Body of pancreas (tissue), 4 donors: ENCODE measurements at regions not wholly inside any gene's neighbourhood (a gene's known extent, or its start where the extent isn't known, plus 50 kb on each side); places are given as distances from the start of the nearest gene placed in this dataset.

ENCODE experiments used
- ATAC-seq: fragments of 150-250 bp; one replicate; pipeline ENCODE4 v1.9.1; 2016
- DNase-seq, 4 donors: peaks; one replicate each; pipeline ENCODE4 v3.0.0-alpha.2; 2019
- H3K27ac ChIP-seq, 4 donors: fragments of 200-600 bp; sonication (generic); 1 replicate in 3 of 4; 2 replicates in 1 of 4; pipeline versions ENCODE4 v1.5.1 to v1.6.1; 2016 to 2019; ENCODE audit warnings: mild to moderate bottlenecking in 1 of 4, mixed read lengths in 1 of 4, moderate library complexity in 1 of 4
- H3K27me3 ChIP-seq, 2 donors: fragments of 200-600 bp; sonication (generic); one replicate each; pipeline ENCODE4 v1.6.0; 2016; ENCODE audit warnings: mild to moderate bottlenecking in 1 of 2
- H3K36me3 ChIP-seq, 2 donors: fragments of 200-600 bp; sonication (generic); replicated peaks in 1 of 2; 2 replicates each; pipeline ENCODE4 v1.5.1; 2016; ENCODE audit warnings: low read depth in 2 of 2; ENCODE audit not compliant: insufficient read depth in 1 of 2
- H3K4me1 ChIP-seq: fragments of 200-600 bp; sonication (generic); one replicate; pipeline ENCODE4 v1.6.0; 2016
- H3K4me3 ChIP-seq, 2 donors: fragments of 200-600 bp; sonication (generic); 1 replicate in 1 of 2; 2 replicates in 1 of 2; pipeline ENCODE4 v1.5.1; 2016 to 2019
- H3K9me3 ChIP-seq, 3 donors: fragments of 200-600 bp; sonication (generic); 1 replicate in 2 of 3; 2 replicates in 1 of 3; pipeline ENCODE4 v1.5.1; 2016
- CTCF ChIP-seq, 7 experiments: fragments of 450-650 bp in 4 of 7; fragments of 200-600 bp in 3 of 7; sonication (generic) in 3 of 7; IDR thresholded peaks; one replicate each; pipeline ENCODE4 v1.5.1; 2016 to 2019; ENCODE audit warnings: antibody characterized with exemption in 7 of 7
- POLR2A ChIP-seq, 3 donors: fragments of 450-650 bp; IDR thresholded peaks; one replicate each; pipeline ENCODE4 v1.6.1; 2016; ENCODE audit warnings: antibody characterized with exemption in 3 of 3, mild to moderate bottlenecking in 2 of 3
- WGBS, 2 donors: methylation state at CpG; one replicate each; pipeline ENCODE4 v1.1.5; 2017; 5-methylcytosine and 5-hydroxymethylcytosine counted together
- intact Hi-C: fragments of 100-400 bp; cut with DNase I; formaldehyde crosslinking; loops from one replicate; pipeline ENCODE4 v1.15.1; 2023

GRCh38 chr20:62580052-62580451 lies 62.3 kb upstream of the SLCO4A1 start:
- Histone ChIP-seq H3K4me3 (no peak overlapping the region), H3K9me3 (no peaks in the 10 kb centered on the region), H3K4me1 (peaks cover 4% of the 10 kb centered on the region), H3K27me3 (peaks cover 0 to 16% of the 10 kb centered on the region in 2 donors), H3K36me3 (no peaks in the 10 kb centered on the region), H3K27ac (no peak overlapping the region)
- 33 to 34% methylated on average over 8 to 10 of the region's 10 CpGs for WGBS, 2 donors
- TF ChIP-seq CTCF (IDR thresholded peaks at IDR 0.05): no peak
- TF ChIP-seq POLR2A (IDR thresholded peaks at IDR 0.05): no peak
- intact Hi-C loops: no loop called here
- ATAC-seq (no peak), DNase-seq (no peak)

- H3K27me3 ChIP-seq: peaks cover 0 to 12% of the 10 kb centered on the region in 2 donors
- peaks cover 4% of the 10 kb centered on the region for H3K4me1 ChIP-seq
- H3K4me3 ChIP-seq: no peak overlapping the region
- no peak overlapping the region for H3K27ac ChIP-seq
- TF ChIP-seq CTCF (IDR thresholded peaks at IDR 0.05) (no peak), POLR2A (IDR thresholded peaks at IDR 0.05) (no peak)
- DNase-seq: no peak
- H3K36me3 ChIP-seq: no peaks in the 10 kb centered on the region
- no peaks in the 10 kb centered on the region for H3K9me3 ChIP-seq
- WGBS, 2 donors: 42 to 43% methylated on average over 2 to 12 of the region's 12 CpGs
- intact Hi-C loops: no loop called here
- ATAC-seq: no peak
Measured at GRCh38 chr20:62580733-62581132, 61.6 kb upstream of the SLCO4A1 start.

- 50 to 67% methylated on average over 4 to 7 of the region's 23 CpGs for WGBS, 2 donors
- no peaks in the 10 kb centered on the region for H3K9me3 ChIP-seq
- no peak for TF ChIP-seq POLR2A (IDR thresholded peaks at IDR 0.05)
- TF ChIP-seq CTCF (IDR thresholded peaks at IDR 0.05): no peak
- no peak for DNase-seq
- H3K27me3 ChIP-seq: peaks cover 0 to 12% of the 10 kb centered on the region in 2 donors
- no peaks in the 10 kb centered on the region for H3K36me3 ChIP-seq
- H3K4me3 ChIP-seq: no peak overlapping the region
- no peak for ATAC-seq
- peaks cover 4% of the 10 kb centered on the region for H3K4me1 ChIP-seq
- intact Hi-C loops: no loop called here
- H3K27ac ChIP-seq: no peak overlapping the region
Measured at GRCh38 chr20:62581308-62581707, 61.0 kb upstream of the SLCO4A1 start.

- no peak for TF ChIP-seq CTCF (IDR thresholded peaks at IDR 0.05)
- no peak for TF ChIP-seq POLR2A (IDR thresholded peaks at IDR 0.05)
- DNase-seq (no peak), ATAC-seq (no peak)
- H3K4me3 ChIP-seq: no peak overlapping the region
- H3K27ac ChIP-seq: no peak overlapping the region
- intact Hi-C loops: no loop called here
- H3K27me3 ChIP-seq: peaks cover 0 to 12% of the 10 kb centered on the region in 2 donors
- H3K36me3 ChIP-seq: no peaks in the 10 kb centered on the region
- no peaks in the 10 kb centered on the region for H3K9me3 ChIP-seq
- peaks cover 4% of the 10 kb centered on the region for H3K4me1 ChIP-seq
- 9 to 14% methylated on average over 15 to 16 of the region's 16 CpGs for WGBS, 2 donors
Measured at GRCh38 chr20:62581806-62582205, 60.5 kb upstream of the SLCO4A1 start.

GRCh38 chr20:62583424-62583920 lies 58.8 kb upstream of the SLCO4A1 start:
- ATAC-seq: no peak
- peaks cover 0 to 12% of the 10 kb centered on the region in 2 donors for H3K27me3 ChIP-seq
- intact Hi-C loops: no loop called here

More at GRCh38 chr20:62583424-62583920, 58.8 kb upstream of the SLCO4A1 start:
- H3K4me3 ChIP-seq: no peak overlapping the region
- no peaks in the 10 kb centered on the region for H3K36me3 ChIP-seq
- 24 to 40% methylated on average over 11 to 12 of the region's 12 CpGs for WGBS, 2 donors
- no peak overlapping the region for H3K27ac ChIP-seq
- H3K4me1 ChIP-seq: no peaks in the 10 kb centered on the region
- no peak for TF ChIP-seq CTCF (IDR thresholded peaks at IDR 0.05)
- TF ChIP-seq POLR2A (IDR thresholded peaks at IDR 0.05): no peak
- DNase-seq: no peak
- no peaks in the 10 kb centered on the region for H3K9me3 ChIP-seq
